NB4 (cell line): ENCODE measurements at regions not wholly inside any gene's neighbourhood (a gene's known extent, or its start where the extent isn't known, plus 50 kb on each side); places are given as distances from the start of the nearest gene placed in this dataset.

Experiments used
- POLR2A ChIP-seq: IDR thresholded peaks from 2 replicates; pipeline ENCODE4 v1.6.1; 2011; ENCODE audit warnings: mild to moderate bottlenecking; ENCODE audit not compliant: insufficient read length; ENCODE audit errors: extremely low read depth
- TF ChIP-seq, protein P1 (sequence below): IDR thresholded peaks from one replicate; pipeline ENCODE4 v1.5.1; 2012; ENCODE audit warnings: low read depth, low read length

DNA sequence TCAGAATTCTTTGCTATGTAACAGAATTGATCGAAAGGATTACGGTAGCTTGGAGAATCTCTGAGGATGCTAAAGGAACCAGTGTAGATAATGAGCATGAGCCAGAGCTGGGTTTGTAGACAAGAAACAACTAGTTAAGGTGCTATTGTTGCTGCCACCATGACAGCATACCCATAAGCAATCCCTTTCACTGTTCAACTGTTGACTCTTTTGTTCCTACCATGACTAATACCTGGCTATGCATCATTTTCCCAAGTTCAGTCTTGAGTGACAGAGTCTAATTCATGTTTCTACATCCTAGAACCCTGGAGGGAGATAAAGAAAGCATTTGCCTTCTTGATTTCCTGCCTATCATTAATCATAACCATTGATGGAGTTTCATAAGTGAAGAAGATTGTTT lies 600.3 kb downstream of the OTOL1 start:
- TF ChIP-seq, protein P1, sequence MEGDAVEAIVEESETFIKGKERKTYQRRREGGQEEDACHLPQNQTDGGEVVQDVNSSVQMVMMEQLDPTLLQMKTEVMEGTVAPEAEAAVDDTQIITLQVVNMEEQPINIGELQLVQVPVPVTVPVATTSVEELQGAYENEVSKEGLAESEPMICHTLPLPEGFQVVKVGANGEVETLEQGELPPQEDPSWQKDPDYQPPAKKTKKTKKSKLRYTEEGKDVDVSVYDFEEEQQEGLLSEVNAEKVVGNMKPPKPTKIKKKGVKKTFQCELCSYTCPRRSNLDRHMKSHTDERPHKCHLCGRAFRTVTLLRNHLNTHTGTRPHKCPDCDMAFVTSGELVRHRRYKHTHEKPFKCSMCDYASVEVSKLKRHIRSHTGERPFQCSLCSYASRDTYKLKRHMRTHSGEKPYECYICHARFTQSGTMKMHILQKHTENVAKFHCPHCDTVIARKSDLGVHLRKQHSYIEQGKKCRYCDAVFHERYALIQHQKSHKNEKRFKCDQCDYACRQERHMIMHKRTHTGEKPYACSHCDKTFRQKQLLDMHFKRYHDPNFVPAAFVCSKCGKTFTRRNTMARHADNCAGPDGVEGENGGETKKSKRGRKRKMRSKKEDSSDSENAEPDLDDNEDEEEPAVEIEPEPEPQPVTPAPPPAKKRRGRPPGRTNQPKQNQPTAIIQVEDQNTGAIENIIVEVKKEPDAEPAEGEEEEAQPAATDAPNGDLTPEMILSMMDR = no peak
- no peak for TF ChIP-seq POLR2A
